H9 (cell line): ENCODE measurements at regions not wholly inside any gene's neighbourhood (a gene's known extent, or its start where the extent isn't known, plus 50 kb on each side); places are given as distances from the start of the nearest gene placed in this dataset.

ENCODE experiments used
- DNase-seq: peaks from one replicate; pipeline ENCODE4 v3.0.0-alpha.2; 2017
- H2AFZ ChIP-seq: one replicate; pipeline ENCODE4 v1.6.1; 2013; ENCODE audit warnings: mild to moderate bottlenecking, low read length, control low read depth, moderate library complexity
- H2AK5ac ChIP-seq: 2 replicates; pipeline ENCODE4 v1.6.1; 2013; ENCODE audit warnings: low read length, control low read depth, mixed read lengths; ENCODE audit not compliant: insufficient read length
- H2BK120ac ChIP-seq: one replicate; pipeline ENCODE4 v1.6.1; 2013; ENCODE audit warnings: low read depth, mild to moderate bottlenecking, low read length, control low read depth, inconsistent platforms; ENCODE audit not compliant: poor library complexity, severe bottlenecking
- H2BK12ac ChIP-seq: 2 replicates; pipeline ENCODE4 v1.6.1; 2013; ENCODE audit warnings: low read length, control low read depth, mixed read lengths, low read depth; ENCODE audit not compliant: insufficient read length
- H2BK15ac ChIP-seq: 2 replicates; pipeline ENCODE4 v1.6.1; 2013; ENCODE audit warnings: low read depth, low read length, control low read depth
- H2BK20ac ChIP-seq: one replicate; pipeline ENCODE4 v1.6.1; 2013; ENCODE audit warnings: low read depth, mild to moderate bottlenecking, low read length, control low read depth, inconsistent platforms; ENCODE audit not compliant: poor library complexity, severe bottlenecking
- H2BK5ac ChIP-seq: 2 replicates; pipeline ENCODE4 v1.6.1; 2013; ENCODE audit warnings: low read length, control low read depth, mixed read lengths; ENCODE audit not compliant: insufficient read length
- H3K14ac ChIP-seq: 2 replicates; pipeline ENCODE4 v1.6.1; 2013; ENCODE audit warnings: low read length, control low read depth; ENCODE audit not compliant: insufficient read depth
- H3K18ac ChIP-seq: 2 replicates; pipeline ENCODE4 v1.6.1; 2013; ENCODE audit warnings: low read depth, mild to moderate bottlenecking, mixed read lengths, low read length, control low read depth; ENCODE audit not compliant: insufficient read length
- H3K23ac ChIP-seq: 2 replicates; pipeline ENCODE4 v1.6.1; 2013; ENCODE audit warnings: low read length, control low read depth, mixed read lengths, low read depth; ENCODE audit not compliant: insufficient read length
- H3K23me2 ChIP-seq: 2 replicates; pipeline ENCODE4 v1.6.1; 2013; ENCODE audit warnings: low read depth, mild to moderate bottlenecking, mixed read lengths, low read length, control low read depth; ENCODE audit not compliant: insufficient read length, poor library complexity, severe bottlenecking
- H3K27ac ChIP-seq: 2 replicates; pipeline ENCODE4 v1.5.1; 2013; ENCODE audit warnings: low read length, control low read depth, mixed read lengths, low read depth; ENCODE audit not compliant: insufficient read length
- H3K27me3 ChIP-seq: 2 replicates; pipeline ENCODE4 v1.6.1; 2013; ENCODE audit warnings: low read length, control low read depth, inconsistent platforms; ENCODE audit not compliant: insufficient read depth
- H3K4ac ChIP-seq: 2 replicates; pipeline ENCODE4 v1.6.1; 2013; ENCODE audit warnings: low read depth, mild to moderate bottlenecking, control low read depth, inconsistent platforms, low read length, moderate library complexity
- H3K4me1 ChIP-seq: 2 replicates; pipeline ENCODE4 v1.6.1; 2013; ENCODE audit warnings: low read length, control low read depth, inconsistent platforms; ENCODE audit not compliant: insufficient read depth
- H3K4me2 ChIP-seq: 2 replicates; pipeline ENCODE4 v1.6.1; 2013; ENCODE audit warnings: low read length, control low read depth, mixed read lengths; ENCODE audit not compliant: insufficient read length, insufficient read depth
- H3K56ac ChIP-seq: 2 replicates; pipeline ENCODE4 v1.6.1; 2013; ENCODE audit warnings: low read depth, mild to moderate bottlenecking, mixed read lengths, low read length, control low read depth; ENCODE audit not compliant: insufficient read length
- H3K79me1 ChIP-seq: 2 replicates; pipeline ENCODE4 v1.6.1; 2013; ENCODE audit warnings: low read depth, mild to moderate bottlenecking, moderate library complexity, low read length, control low read depth, inconsistent platforms; ENCODE audit not compliant: insufficient read depth, poor library complexity, severe bottlenecking
- H3K79me2 ChIP-seq: 2 replicates; pipeline ENCODE4 v1.6.1; 2013; ENCODE audit warnings: low read length, control low read depth, inconsistent platforms; ENCODE audit not compliant: insufficient read depth
- H3K9ac ChIP-seq: 2 replicates; pipeline ENCODE4 v1.6.1; 2013; ENCODE audit warnings: low read length, control low read depth, mixed read lengths; ENCODE audit not compliant: insufficient read length; ENCODE audit errors: extremely low read depth
- H3K9me3 ChIP-seq: one replicate; pipeline ENCODE4 v1.6.1; 2013; ENCODE audit warnings: low read depth, low read length, inconsistent platforms; ENCODE audit not compliant: control insufficient read depth
- H3T11ph ChIP-seq: one replicate; pipeline ENCODE4 v1.6.1; 2013; ENCODE audit warnings: mild to moderate bottlenecking, low read length, control low read depth, inconsistent platforms
- H4K20me1 ChIP-seq: one replicate; pipeline ENCODE4 v1.6.1; 2013; ENCODE audit not compliant: control insufficient read depth, insufficient read length, insufficient read depth
- H4K5ac ChIP-seq: 2 replicates; pipeline ENCODE4 v1.6.1; 2013; ENCODE audit warnings: low read depth, mild to moderate bottlenecking, mixed read lengths, low read length, control low read depth; ENCODE audit not compliant: insufficient read length
- H4K8ac ChIP-seq: replicated peaks from 2 replicates; pipeline ENCODE4 v1.6.1; 2013; ENCODE audit warnings: low read length, control low read depth, mixed read lengths, low read depth; ENCODE audit not compliant: insufficient read length
- H4K91ac ChIP-seq: 2 replicates; pipeline ENCODE4 v1.6.1; 2013; ENCODE audit warnings: low read depth, mild to moderate bottlenecking, moderate library complexity, mixed read lengths, low read length, control low read depth; ENCODE audit not compliant: insufficient read length
- H3K27ac Mint-ChIP-seq, 3 experiments: 2 replicates in 2 of 3; 3 replicates in 1 of 3; pipeline ENCODE4 v1.8.0; 2020 to 2021; ENCODE audit warnings: mixed read lengths in 3 of 3, mild to moderate bottlenecking in 1 of 3, moderate library complexity in 1 of 3
- H3K27me3 Mint-ChIP-seq: 2 replicates; pipeline ENCODE4 v1.8.0; 2021; ENCODE audit warnings: low read depth, mild to moderate bottlenecking, moderate library complexity, mixed read lengths
- H3K36me3 Mint-ChIP-seq, 3 experiments: 2 replicates in 2 of 3; 3 replicates in 1 of 3; pipeline ENCODE4 v1.8.0; 2020 to 2021; ENCODE audit warnings: low read depth in 3 of 3, mixed read lengths in 3 of 3; ENCODE audit not compliant: insufficient read depth in 1 of 3
- H3K4me1 Mint-ChIP-seq, 2 experiments: 2 replicates each; pipeline ENCODE4 v1.8.0; 2020; ENCODE audit warnings: mixed read lengths in 2 of 2
- H3K4me3 Mint-ChIP-seq, 2 experiments: 2 replicates in 1 of 2; 3 replicates in 1 of 2; pipeline ENCODE4 v1.8.0; 2020 to 2021; ENCODE audit warnings: mild to moderate bottlenecking in 2 of 2, mixed read lengths in 2 of 2, moderate library complexity in 1 of 2
- H3K9me3 Mint-ChIP-seq, 2 experiments: 2 replicates in 1 of 2; 3 replicates in 1 of 2; pipeline ENCODE4 v1.8.0; 2020; ENCODE audit warnings: mild to moderate bottlenecking in 2 of 2, mixed read lengths in 2 of 2, moderate library complexity in 1 of 2
- CTCF ChIP-seq: fragments of 200-600 bp; sonication (generic); conservative IDR thresholded peaks from 3 replicates; pipeline ENCODE4 v1.8.0; 2021; ENCODE audit warnings: antibody characterized with exemption, mild to moderate bottlenecking
- WGBS: extraction: QIAGEN DNeasy Blood & Tissue Kit; methylation state at CpG from one replicate; pipeline ENCODE4 v1.1.7; 2013; ENCODE audit warnings: missing lambda C conversion rate, low lambda C conversion rate, mixed read lengths; ENCODE audit not compliant: insufficient read length; ENCODE audit errors: extremely low coverage; 5-methylcytosine and 5-hydroxymethylcytosine counted together

DNA sequence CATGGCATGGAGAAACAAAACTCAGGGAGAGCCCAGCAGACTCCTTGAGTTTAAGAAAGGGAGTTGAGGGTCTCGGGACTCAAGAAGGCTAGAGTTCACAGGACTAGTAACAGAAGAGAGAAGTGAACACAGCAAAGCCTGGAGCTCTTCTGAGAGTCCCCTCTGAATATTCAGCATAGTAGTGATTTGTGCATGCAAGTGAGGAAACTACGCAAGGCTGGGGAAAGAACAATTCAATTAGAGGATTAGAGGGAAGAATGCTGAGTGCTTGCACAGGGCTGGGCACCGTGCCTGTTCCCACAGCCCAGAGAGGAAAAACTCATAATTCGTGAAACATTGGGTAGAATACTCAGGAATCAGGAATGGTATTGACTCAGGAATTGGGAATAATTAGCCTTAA lies 540.0 kb upstream of the SALL1 start:
- no peaks in the 10 kb centered on the region for H3K79me1 ChIP-seq

More for the DNA sequence above, 540.0 kb upstream of the SALL1 start:
- Histone ChIP-seq H2BK120ac (no peak overlapping the region), H3K23ac (no peak overlapping the region), H3K4ac (no peak overlapping the region), H2BK15ac (no peak overlapping the region), H3K56ac (no peak overlapping the region), H2BK20ac (no peak overlapping the region), H3K18ac (no peak overlapping the region), H3K27me3 (no peaks in the 10 kb centered on the region), H2AK5ac (no peak overlapping the region), H4K8ac (no peak overlapping the region), H3K4me1 (no peaks in the 10 kb centered on the region), H4K20me1 (no peaks in the 10 kb centered on the region), H2BK5ac (no peak overlapping the region), H2BK12ac (no peak overlapping the region), H2AFZ (no peak overlapping the region), H3K9me3 (no peaks in the 10 kb centered on the region), H3K14ac (no peak overlapping the region), H4K5ac (no peak overlapping the region), H3K23me2 (no peaks in the 10 kb centered on the region), H3K9ac (no peak overlapping the region), H4K91ac (no peak overlapping the region), H3T11ph (no peak overlapping the region), H3K4me2 (no peak overlapping the region), H3K27ac (no peak overlapping the region), H3K79me2 (no peaks in the 10 kb centered on the region)
- DNase-seq: no peak
- no CpG with 5 or more reads among the region's 4 CpGs for WGBS
- Mint-ChIP-seq H3K4me3 (no peak overlapping the region), H3K27ac (no peak overlapping the region), H3K4me1 (0 out of 4 replicates have a peak, but pooled peaks cover 0 to 1% of the 10 kb centered on the region in 2 experiments), H3K27me3 (no peaks in the 10 kb centered on the region), H3K9me3 (peaks cover 18 to 32% of the 10 kb centered on the region in 2 experiments), H3K36me3 (peaks cover 5 to 19% (median 7%) of the 10 kb centered on the region in 3 experiments; a peak in 6 of 7 replicates)
- no peak for TF ChIP-seq CTCF
